ENCODE measurements at regions not wholly inside any gene's neighbourhood (a gene's known extent, or its start where the extent isn't known, plus 50 kb on each side); places are given as distances from the start of the nearest gene placed in this dataset.

GRCh38 chr5:133849116-133849515 lies 119.3 kb downstream of the C5orf15 start:
- TF ChIP-seq CTCF (conservative IDR thresholded peaks at IDR 0.05; ENCODE audit: low read length) (no peak), EZH2phosphoT487 (IDR thresholded peaks at IDR 0.05; ENCODE audit: borderline replicate concordance) (no peak)
- H3K79me2 ChIP-seq (ENCODE audit: insufficient read depth, low read length), result no peaks in the 10 kb centered on the region
- H3F3A ChIP-seq (ENCODE audit: low read depth), result no peaks in the 10 kb centered on the region
- H3K9me3 ChIP-seq (ENCODE audit: insufficient read depth, low read depth, low read length), result no peaks in the 10 kb centered on the region
- no peaks in the 10 kb centered on the region for H3K27me3 ChIP-seq (ENCODE audit: insufficient read depth, low read length, poor library complexity, severe bottlenecking)
- no peaks in the 10 kb centered on the region for H3K9me2 ChIP-seq (replicated peaks; ENCODE audit: low read depth, low read length)
- no peak overlapping the region for H3K9ac ChIP-seq (ENCODE audit: low read depth, low read length, poor library complexity, severe bottlenecking)
- H3K36me3 ChIP-seq (ENCODE audit: insufficient read depth, low read length), result no peaks in the 10 kb centered on the region
- H2AFZ ChIP-seq (ENCODE audit: low read length), result no peak overlapping the region
- H3K4me2 ChIP-seq (ENCODE audit: low read depth, low read length, poor library complexity, severe bottlenecking), result no peak overlapping the region
- H4K20me1 ChIP-seq (ENCODE audit: insufficient read depth, low read length, poor library complexity, severe bottlenecking), result no peaks in the 10 kb centered on the region
- H3K4me3 ChIP-seq (ENCODE audit: low read length, poor library complexity, severe bottlenecking), result no peak overlapping the region
- H3K4me1 ChIP-seq (ENCODE audit: insufficient read depth, low read length, poor library complexity, severe bottlenecking), result no peaks in the 10 kb centered on the region

GRCh38 chr5:133848341-133848811 lies 120.0 kb downstream of the C5orf15 start:
- Histone ChIP-seq H2AFZ (ENCODE audit: low read length) (no peak overlapping the region), H3F3A (ENCODE audit: low read depth) (no peaks in the 10 kb centered on the region), H3K36me3 (ENCODE audit: insufficient read depth, low read length) (no peaks in the 10 kb centered on the region), H3K4me3 (ENCODE audit: low read length, poor library complexity, severe bottlenecking) (no peak overlapping the region), H3K4me2 (ENCODE audit: low read depth, low read length, poor library complexity, severe bottlenecking) (no peak overlapping the region), H4K20me1 (ENCODE audit: insufficient read depth, low read length, poor library complexity, severe bottlenecking) (no peaks in the 10 kb centered on the region), H3K79me2 (ENCODE audit: insufficient read depth, low read length) (no peaks in the 10 kb centered on the region), H3K4me1 (ENCODE audit: insufficient read depth, low read length, poor library complexity, severe bottlenecking) (no peaks in the 10 kb centered on the region), H3K9me3 (ENCODE audit: insufficient read depth, low read depth, low read length) (no peaks in the 10 kb centered on the region), H3K9me2 (replicated peaks; ENCODE audit: low read depth, low read length) (no peaks in the 10 kb centered on the region), H3K9ac (ENCODE audit: low read depth, low read length, poor library complexity, severe bottlenecking) (no peak overlapping the region), H3K27me3 (ENCODE audit: insufficient read depth, low read length, poor library complexity, severe bottlenecking) (no peaks in the 10 kb centered on the region)
- TF ChIP-seq CTCF (conservative IDR thresholded peaks at IDR 0.05; ENCODE audit: low read length) (no peak), EZH2phosphoT487 (IDR thresholded peaks at IDR 0.05; ENCODE audit: borderline replicate concordance) (no peak)

- Histone ChIP-seq H3K4me1 (ENCODE audit: insufficient read depth, low read length, poor library complexity, severe bottlenecking) (no peaks in the 10 kb centered on the region), H3K9ac (ENCODE audit: low read depth, low read length, poor library complexity, severe bottlenecking) (no peak overlapping the region), H3K79me2 (ENCODE audit: insufficient read depth, low read length) (no peaks in the 10 kb centered on the region), H3K4me2 (ENCODE audit: low read depth, low read length, poor library complexity, severe bottlenecking) (no peak overlapping the region), H4K20me1 (ENCODE audit: insufficient read depth, low read length, poor library complexity, severe bottlenecking) (no peaks in the 10 kb centered on the region), H2AFZ (ENCODE audit: low read length) (no peak overlapping the region), H3K27me3 (ENCODE audit: insufficient read depth, low read length, poor library complexity, severe bottlenecking) (no peaks in the 10 kb centered on the region), H3F3A (ENCODE audit: low read depth) (no peaks in the 10 kb centered on the region), H3K36me3 (ENCODE audit: insufficient read depth, low read length) (no peaks in the 10 kb centered on the region), H3K9me3 (ENCODE audit: insufficient read depth, low read depth, low read length) (no peaks in the 10 kb centered on the region), H3K9me2 (replicated peaks; ENCODE audit: low read depth, low read length) (no peaks in the 10 kb centered on the region), H3K4me3 (ENCODE audit: low read length, poor library complexity, severe bottlenecking) (no peak overlapping the region)
- TF ChIP-seq EZH2phosphoT487 (IDR thresholded peaks at IDR 0.05; ENCODE audit: borderline replicate concordance), result no peak
- TF ChIP-seq CTCF (conservative IDR thresholded peaks at IDR 0.05; ENCODE audit: low read length), result no peak
Measured at GRCh38 chr5:133847886-133848285, 120.5 kb downstream of the C5orf15 start.
